GM23338 (cell line): ENCODE measurements at regions not wholly inside any gene's neighbourhood (a gene's known extent, or its start where the extent isn't known, plus 50 kb on each side); places are given as distances from the start of the nearest gene placed in this dataset.
A peak's percentile ranks its signal among the peaks of the same experiment; 100 is the strongest.

Source experiments
- ATAC-seq: fragments of 200-7000 bp; cut with Tn5 transposase; 3 replicates; pipeline ENCODE4 v1.9.1; 2020
- DNase-seq: peaks from one replicate; pipeline ENCODE4 v3.0.0-alpha.2; 2015; ENCODE audit warnings: low spot score
- H2AFZ ChIP-seq: fragments of 200-600 bp; sonication (generic); 2 replicates; pipeline ENCODE4 v1.8.0; 2016; ENCODE audit warnings: antibody characterized with exemption, mild to moderate bottlenecking, moderate library complexity
- H3F3A ChIP-seq: fragments of 200-600 bp; sonication (generic); replicated peaks from 2 replicates; pipeline ENCODE4 v1.8.0; 2017; ENCODE audit warnings: antibody characterized with exemption, mixed run types, low read depth
- H3K27ac ChIP-seq: fragments of 200-600 bp; sonication (generic); 2 replicates; pipeline ENCODE4 v1.6.1; 2016; ENCODE audit warnings: low read depth
- H3K27me3 ChIP-seq: fragments of 200-600 bp; sonication (generic); 2 replicates; pipeline ENCODE4 v1.8.0; 2016; ENCODE audit warnings: mild to moderate bottlenecking, mixed run types, moderate library complexity; ENCODE audit not compliant: insufficient read depth
- H3K36me3 ChIP-seq: fragments of 200-600 bp; sonication (generic); 2 replicates; pipeline ENCODE4 v1.8.0; 2016; ENCODE audit warnings: mild to moderate bottlenecking; ENCODE audit not compliant: insufficient read depth
- H3K4me1 ChIP-seq: fragments of 200-600 bp; sonication (generic); 2 replicates; pipeline ENCODE4 v1.8.0; 2016; ENCODE audit warnings: mild to moderate bottlenecking, moderate library complexity; ENCODE audit not compliant: insufficient read depth
- H3K4me2 ChIP-seq: fragments of 200-600 bp; sonication (generic); 2 replicates; pipeline ENCODE4 v1.7.1; 2017; ENCODE audit warnings: mixed run types
- H3K4me3 ChIP-seq: fragments of 200-600 bp; sonication (generic); 2 replicates; pipeline ENCODE4 v1.6.1; 2016; ENCODE audit warnings: mixed run types
- H3K79me2 ChIP-seq: fragments of 200-600 bp; sonication (generic); replicated peaks from 2 replicates; pipeline ENCODE4 v1.8.0; 2017; ENCODE audit warnings: mild to moderate bottlenecking; ENCODE audit not compliant: insufficient read depth
- H3K9me2 ChIP-seq: fragments of 200-600 bp; sonication (generic); 2 replicates; pipeline ENCODE4 v1.8.0; 2017; ENCODE audit not compliant: insufficient read depth
- H4K20me1 ChIP-seq: fragments of 200-600 bp; sonication (generic); replicated peaks from 2 replicates; pipeline ENCODE4 v1.8.0; 2017; ENCODE audit warnings: mild to moderate bottlenecking; ENCODE audit not compliant: insufficient read depth
- H3K27ac Mint-ChIP-seq: 2 replicates; pipeline ENCODE4 v1.8.0; 2020; ENCODE audit warnings: inconsistent platforms, mild to moderate bottlenecking, moderate library complexity, mixed read lengths
- H3K27me3 Mint-ChIP-seq: 3 replicates; pipeline ENCODE4 v1.8.0; 2022; ENCODE audit warnings: low read depth, mild to moderate bottlenecking, moderate library complexity, mixed read lengths, inconsistent platforms; ENCODE audit not compliant: insufficient read depth, poor library complexity
- H3K36me3 Mint-ChIP-seq: 3 replicates; pipeline ENCODE4 v1.8.0; 2021; ENCODE audit warnings: low read depth, mild to moderate bottlenecking, inconsistent platforms, moderate library complexity, mixed read lengths
- H3K4me1 Mint-ChIP-seq: 3 replicates; pipeline ENCODE4 v1.8.0; 2020; ENCODE audit warnings: mild to moderate bottlenecking, inconsistent platforms, mixed read lengths
- H3K4me3 Mint-ChIP-seq: 3 replicates; pipeline ENCODE4 v1.8.0; 2021; ENCODE audit warnings: moderate library complexity, mild to moderate bottlenecking, inconsistent platforms, mixed read lengths
- H3K9me3 Mint-ChIP-seq: 3 replicates; pipeline ENCODE4 v1.8.0; 2020; ENCODE audit warnings: moderate library complexity, mild to moderate bottlenecking, inconsistent platforms, mixed read lengths
- CREB1 ChIP-seq: fragments of 250-450 bp; sonication (Bioruptor Pico); IDR thresholded peaks from 2 replicates; pipeline ENCODE4 v1.5.0; 2020; ENCODE audit warnings: low read depth, mild to moderate bottlenecking, moderate library complexity
- CTCF ChIP-seq, 2 experiments: fragments of 200-600 bp in 1 of 2; sonication (generic) in 1 of 2; conservative IDR thresholded peaks; 2 replicates each; pipeline versions ENCODE4 v1.5.1 to v1.6.1; 2016 to 2017; ENCODE audit warnings: antibody characterized with exemption in 2 of 2, low read depth in 2 of 2, mild to moderate bottlenecking in 2 of 2, moderate library complexity in 1 of 2
- EZH2 ChIP-seq: fragments of 200-600 bp; sonication (generic); IDR thresholded peaks from one replicate; pipeline ENCODE4 v1.8.0; 2017; ENCODE audit warnings: antibody characterized with exemption, mild to moderate bottlenecking, low read depth; ENCODE audit not compliant: unreplicated experiment
- EZH2phosphoT487 ChIP-seq: fragments of 200-600 bp; sonication (generic); IDR thresholded peaks from one replicate; pipeline ENCODE4 v1.8.1; 2018; ENCODE audit warnings: antibody characterized with exemption; ENCODE audit not compliant: unreplicated experiment
- JUNB ChIP-seq: IDR thresholded peaks from one replicate; pipeline ENCODE4 v1.6.1; 2016; ENCODE audit warnings: antibody characterized with exemption; ENCODE audit not compliant: unreplicated experiment
- NANOG ChIP-seq: IDR thresholded peaks from 2 replicates; pipeline ENCODE4 v1.6.1; 2016; ENCODE audit warnings: antibody characterized with exemption, borderline replicate concordance
- POLR2AphosphoS5 ChIP-seq: IDR thresholded peaks from 2 replicates; pipeline ENCODE4 v1.6.1; 2016; ENCODE audit warnings: antibody characterized with exemption, low read depth
- STAT1 ChIP-seq: IDR thresholded peaks from one replicate; pipeline ENCODE4 v1.6.1; 2016; ENCODE audit warnings: antibody characterized with exemption; ENCODE audit not compliant: unreplicated experiment
- ZNF114 ChIP-seq: fragments of 250-450 bp; sonication (Bioruptor Pico); IDR thresholded peaks from 2 replicates; pipeline ENCODE4 v1.5.0; 2020; ENCODE audit warnings: mild to moderate bottlenecking, moderate library complexity
- ZNF331 ChIP-seq: fragments of 250-450 bp; sonication (Bioruptor Pico); IDR thresholded peaks from 2 replicates; pipeline ENCODE4 v1.5.0; 2020; ENCODE audit warnings: low read depth, mild to moderate bottlenecking, moderate library complexity
- ZNF462 ChIP-seq: fragments of 250-450 bp; sonication (Bioruptor Pico); IDR thresholded peaks from 2 replicates; pipeline ENCODE4 v1.5.0; 2020; ENCODE audit warnings: mild to moderate bottlenecking, moderate library complexity
- TF ChIP-seq, protein P1 (sequence below): IDR thresholded peaks from one replicate; pipeline ENCODE4 v1.6.1; 2018; ENCODE audit warnings: antibody characterized with exemption; ENCODE audit not compliant: unreplicated experiment
- TF ChIP-seq, protein P2 (sequence below): IDR thresholded peaks from 2 replicates; pipeline ENCODE4 v1.6.1; 2016; ENCODE audit warnings: antibody characterized with exemption

GRCh38 chr2:59886759-59887158, 666.7 kb downstream of the BCL11A start:
- no peaks in the 10 kb centered on the region; the same call in 2 of the 3 replicates for H3K36me3 Mint-ChIP-seq
- DNase-seq (no peak), ATAC-seq (no peak)
- H3K27me3 ChIP-seq, result no peaks in the 10 kb centered on the region
- no peak overlapping the region for H3K27ac Mint-ChIP-seq
- no peak overlapping the region for H3K4me2 ChIP-seq
- H3K4me1 Mint-ChIP-seq, result peaks cover 28% of the 10 kb centered on the region
- H3F3A ChIP-seq, result no peaks in the 10 kb centered on the region
- H3K9me2 ChIP-seq, result peaks cover 4% of the 10 kb centered on the region; the same call in 1 of the 2 replicates
- no peak for TF ChIP-seq ZNF462 (CRISPR knock-in tag)
- TF ChIP-seq STAT1, result no peak
- no peak for TF ChIP-seq JUNB
- TF ChIP-seq, protein P1, sequence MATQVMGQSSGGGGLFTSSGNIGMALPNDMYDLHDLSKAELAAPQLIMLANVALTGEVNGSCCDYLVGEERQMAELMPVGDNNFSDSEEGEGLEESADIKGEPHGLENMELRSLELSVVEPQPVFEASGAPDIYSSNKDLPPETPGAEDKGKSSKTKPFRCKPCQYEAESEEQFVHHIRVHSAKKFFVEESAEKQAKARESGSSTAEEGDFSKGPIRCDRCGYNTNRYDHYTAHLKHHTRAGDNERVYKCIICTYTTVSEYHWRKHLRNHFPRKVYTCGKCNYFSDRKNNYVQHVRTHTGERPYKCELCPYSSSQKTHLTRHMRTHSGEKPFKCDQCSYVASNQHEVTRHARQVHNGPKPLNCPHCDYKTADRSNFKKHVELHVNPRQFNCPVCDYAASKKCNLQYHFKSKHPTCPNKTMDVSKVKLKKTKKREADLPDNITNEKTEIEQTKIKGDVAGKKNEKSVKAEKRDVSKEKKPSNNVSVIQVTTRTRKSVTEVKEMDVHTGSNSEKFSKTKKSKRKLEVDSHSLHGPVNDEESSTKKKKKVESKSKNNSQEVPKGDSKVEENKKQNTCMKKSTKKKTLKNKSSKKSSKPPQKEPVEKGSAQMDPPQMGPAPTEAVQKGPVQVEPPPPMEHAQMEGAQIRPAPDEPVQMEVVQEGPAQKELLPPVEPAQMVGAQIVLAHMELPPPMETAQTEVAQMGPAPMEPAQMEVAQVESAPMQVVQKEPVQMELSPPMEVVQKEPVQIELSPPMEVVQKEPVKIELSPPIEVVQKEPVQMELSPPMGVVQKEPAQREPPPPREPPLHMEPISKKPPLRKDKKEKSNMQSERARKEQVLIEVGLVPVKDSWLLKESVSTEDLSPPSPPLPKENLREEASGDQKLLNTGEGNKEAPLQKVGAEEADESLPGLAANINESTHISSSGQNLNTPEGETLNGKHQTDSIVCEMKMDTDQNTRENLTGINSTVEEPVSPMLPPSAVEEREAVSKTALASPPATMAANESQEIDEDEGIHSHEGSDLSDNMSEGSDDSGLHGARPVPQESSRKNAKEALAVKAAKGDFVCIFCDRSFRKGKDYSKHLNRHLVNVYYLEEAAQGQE, result no peak
- no peak for TF ChIP-seq NANOG
- no peak for TF ChIP-seq CREB1 (CRISPR knock-in tag)
- TF ChIP-seq EZH2phosphoT487, result no peak
- TF ChIP-seq POLR2AphosphoS5, result no peak
- TF ChIP-seq ZNF331 (CRISPR knock-in tag), result no peak
- no peak for TF ChIP-seq EZH2
- TF ChIP-seq CTCF (conservative IDR thresholded peaks at IDR 0.05; ENCODE audit: low read depth in 2 of 2), result no peak
- TF ChIP-seq ZNF114 (CRISPR knock-in tag), result no peak
- TF ChIP-seq, protein P2, sequence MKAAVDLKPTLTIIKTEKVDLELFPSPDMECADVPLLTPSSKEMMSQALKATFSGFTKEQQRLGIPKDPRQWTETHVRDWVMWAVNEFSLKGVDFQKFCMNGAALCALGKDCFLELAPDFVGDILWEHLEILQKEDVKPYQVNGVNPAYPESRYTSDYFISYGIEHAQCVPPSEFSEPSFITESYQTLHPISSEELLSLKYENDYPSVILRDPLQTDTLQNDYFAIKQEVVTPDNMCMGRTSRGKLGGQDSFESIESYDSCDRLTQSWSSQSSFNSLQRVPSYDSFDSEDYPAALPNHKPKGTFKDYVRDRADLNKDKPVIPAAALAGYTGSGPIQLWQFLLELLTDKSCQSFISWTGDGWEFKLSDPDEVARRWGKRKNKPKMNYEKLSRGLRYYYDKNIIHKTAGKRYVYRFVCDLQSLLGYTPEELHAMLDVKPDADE, result no peak
- H3K79me2 ChIP-seq, result no peaks in the 10 kb centered on the region
- H3K36me3 ChIP-seq, result no peaks in the 10 kb centered on the region
- H3K27ac ChIP-seq, result no peak overlapping the region
- H3K4me3 Mint-ChIP-seq, result no peak overlapping the region
- H3K9me3 Mint-ChIP-seq, result no peaks in the 10 kb centered on the region
- H4K20me1 ChIP-seq, result no peaks in the 10 kb centered on the region
- H2AFZ ChIP-seq, result peak overlapping the region; percentile 52
- peaks cover 6% of the 10 kb centered on the region for H3K27me3 Mint-ChIP-seq
- peaks cover 20% of the 10 kb centered on the region for H3K4me1 ChIP-seq
- no peak overlapping the region for H3K4me3 ChIP-seq
